Activated T-cell treated with anti-CD3 and anti-CD28 coated beads, Interleukin-2, amount 50 U/mL, for 24 hours (primary cell): ENCODE measurements at regions not wholly inside any gene's neighbourhood (a gene's known extent, or its start where the extent isn't known, plus 50 kb on each side); places are given as distances from the start of the nearest gene placed in this dataset.

Experiments
- DNase-seq: peaks from one replicate; pipeline ENCODE4 v3.0.0-alpha.2; 2020
- H3K27ac Mint-ChIP-seq: 2 replicates; pipeline ENCODE4 v1.8.0; 2020; ENCODE audit warnings: mild to moderate bottlenecking, mixed read lengths
- H3K27me3 Mint-ChIP-seq: 2 replicates; pipeline ENCODE4 v1.8.0; 2020; ENCODE audit warnings: mixed read lengths
- H3K36me3 Mint-ChIP-seq: 2 replicates; pipeline ENCODE4 v1.8.0; 2020; ENCODE audit warnings: low read depth, mixed read lengths
- H3K4me1 Mint-ChIP-seq: 2 replicates; pipeline ENCODE4 v1.8.0; 2020; ENCODE audit warnings: low read depth, mixed read lengths
- H3K4me3 Mint-ChIP-seq: 2 replicates; pipeline ENCODE4 v1.8.0; 2020; ENCODE audit warnings: mild to moderate bottlenecking, moderate library complexity, mixed read lengths
- H3K9me3 Mint-ChIP-seq: 2 replicates; pipeline ENCODE4 v1.8.0; 2020; ENCODE audit warnings: mixed read lengths

- Mint-ChIP-seq H3K4me3 (no peak overlapping the region), H3K27me3 (no peaks in the 10 kb centered on the region), H3K36me3 (no peaks in the 10 kb centered on the region), H3K27ac (no peak overlapping the region), H3K4me1 (peaks cover 19% of the 10 kb centered on the region), H3K9me3 (no peaks in the 10 kb centered on the region)
- DNase-seq, result no peak
Measured at GRCh38 chr20:52616629-52617028, 355.5 kb upstream of the TSHZ2 start.

GRCh38 chr20:52614051-52614863 is 357.9 kb upstream of the TSHZ2 start:
- H3K4me1 Mint-ChIP-seq, result peaks cover 14% of the 10 kb centered on the region
- no peaks in the 10 kb centered on the region for H3K9me3 Mint-ChIP-seq
- H3K4me3 Mint-ChIP-seq, result no peak overlapping the region
- DNase-seq, result no peak
- H3K27ac Mint-ChIP-seq, result no peak overlapping the region
- no peaks in the 10 kb centered on the region for H3K36me3 Mint-ChIP-seq
- no peaks in the 10 kb centered on the region for H3K27me3 Mint-ChIP-seq

GRCh38 chr20:52612046-52612632 is 360.0 kb upstream of the TSHZ2 start:
- no peaks in the 10 kb centered on the region for H3K36me3 Mint-ChIP-seq
- peaks cover 10% of the 10 kb centered on the region for H3K4me1 Mint-ChIP-seq
- no peak overlapping the region for H3K27ac Mint-ChIP-seq
- no peaks in the 10 kb centered on the region for H3K27me3 Mint-ChIP-seq
- H3K4me3 Mint-ChIP-seq, result no peak overlapping the region
- no peak for DNase-seq
- no peaks in the 10 kb centered on the region for H3K9me3 Mint-ChIP-seq

- DNase-seq, result no peak
- H3K27ac Mint-ChIP-seq, result no peak overlapping the region
Measured at GRCh38 chr20:52610749-52611148, 361.4 kb upstream of the TSHZ2 start.

GRCh38 chr20:52601295-52601971 is 370.7 kb upstream of the TSHZ2 start:
- peaks cover 7% of the 10 kb centered on the region for H3K27me3 Mint-ChIP-seq
- no peaks in the 10 kb centered on the region for H3K36me3 Mint-ChIP-seq
- no peaks in the 10 kb centered on the region for H3K4me1 Mint-ChIP-seq
- H3K27ac Mint-ChIP-seq, result no peak overlapping the region
- no peak for DNase-seq
- H3K9me3 Mint-ChIP-seq, result peaks cover 7% of the 10 kb centered on the region
- H3K4me3 Mint-ChIP-seq, result no peak overlapping the region

More at GRCh38 chr20:52610749-52611148, 361.4 kb upstream of the TSHZ2 start:
- no peaks in the 10 kb centered on the region for H3K27me3 Mint-ChIP-seq
- no peaks in the 10 kb centered on the region for H3K9me3 Mint-ChIP-seq
- no peak overlapping the region for H3K4me3 Mint-ChIP-seq
- peaks cover 4% of the 10 kb centered on the region for H3K4me1 Mint-ChIP-seq
- no peaks in the 10 kb centered on the region for H3K36me3 Mint-ChIP-seq

- Mint-ChIP-seq H3K4me3 (no peak overlapping the region), H3K9me3 (peaks cover 7% of the 10 kb centered on the region), H3K27ac (no peak overlapping the region), H3K27me3 (no peaks in the 10 kb centered on the region), H3K4me1 (no peaks in the 10 kb centered on the region), H3K36me3 (no peaks in the 10 kb centered on the region)
- DNase-seq, result no peak
Measured at GRCh38 chr20:52596256-52596655, 375.9 kb upstream of the TSHZ2 start.

DNA sequence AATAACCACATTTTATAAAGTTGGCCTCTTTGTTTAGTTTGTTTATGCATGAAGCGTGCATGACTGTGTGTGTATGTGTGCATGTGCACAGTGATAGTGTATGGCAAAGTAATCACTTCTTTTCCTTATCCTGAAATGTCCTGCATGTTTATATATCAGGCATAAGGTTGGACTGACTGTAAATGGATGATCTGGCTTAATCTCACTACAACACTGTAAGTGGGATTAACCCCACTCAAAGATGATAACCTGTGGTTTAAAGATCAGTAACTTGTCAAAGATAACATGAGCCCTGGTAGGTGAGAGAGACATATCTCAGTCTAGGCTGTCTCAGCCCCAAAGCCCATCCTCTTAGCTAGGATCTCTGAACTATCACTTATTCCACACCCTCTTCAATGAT is 376.6 kb upstream of the TSHZ2 start:
- H3K4me3 Mint-ChIP-seq, result no peak overlapping the region
- H3K36me3 Mint-ChIP-seq, result no peaks in the 10 kb centered on the region
- no peaks in the 10 kb centered on the region for H3K27me3 Mint-ChIP-seq
- H3K4me1 Mint-ChIP-seq, result no peaks in the 10 kb centered on the region
- no peak for DNase-seq
- H3K27ac Mint-ChIP-seq, result no peak overlapping the region
- peaks cover 5% of the 10 kb centered on the region for H3K9me3 Mint-ChIP-seq

DNA sequence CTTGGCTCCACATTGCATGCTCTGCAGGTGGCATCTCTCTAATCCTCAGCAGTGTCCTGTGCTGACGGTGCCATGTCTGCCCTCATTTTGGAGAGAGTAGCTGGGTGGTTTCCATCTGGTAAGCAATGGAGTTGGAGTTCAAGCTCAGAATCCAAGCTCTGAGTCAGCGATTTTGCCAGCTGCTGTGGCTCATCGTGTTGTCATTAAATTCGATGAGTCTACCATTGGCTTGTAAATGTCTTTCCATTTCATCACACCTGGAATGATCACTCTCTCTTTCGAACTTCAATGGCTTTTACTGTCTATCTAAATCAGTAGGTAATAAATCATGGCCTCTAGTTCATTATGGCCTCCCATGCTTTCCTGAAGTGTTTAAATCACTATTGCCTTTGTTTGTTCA is 378.5 kb upstream of the TSHZ2 start:
- Mint-ChIP-seq H3K4me3 (no peak overlapping the region), H3K27me3 (no peaks in the 10 kb centered on the region), H3K4me1 (no peaks in the 10 kb centered on the region), H3K27ac (no peak overlapping the region), H3K9me3 (no peaks in the 10 kb centered on the region), H3K36me3 (no peaks in the 10 kb centered on the region)
- DNase-seq, result no peak

GRCh38 chr20:52592567-52592966 is 379.6 kb upstream of the TSHZ2 start:
- DNase-seq, result no peak
- no peaks in the 10 kb centered on the region for H3K9me3 Mint-ChIP-seq
- no peak overlapping the region for H3K4me3 Mint-ChIP-seq
- no peak overlapping the region for H3K27ac Mint-ChIP-seq
- no peaks in the 10 kb centered on the region for H3K27me3 Mint-ChIP-seq
- no peaks in the 10 kb centered on the region for H3K4me1 Mint-ChIP-seq
- no peaks in the 10 kb centered on the region for H3K36me3 Mint-ChIP-seq

GRCh38 chr20:52590100-52590499 is 382.1 kb upstream of the TSHZ2 start:
- Mint-ChIP-seq H3K27me3 (no peaks in the 10 kb centered on the region), H3K36me3 (no peaks in the 10 kb centered on the region), H3K9me3 (no peaks in the 10 kb centered on the region), H3K4me1 (peaks cover 3% of the 10 kb centered on the region), H3K4me3 (no peak overlapping the region), H3K27ac (no peak overlapping the region)
- DNase-seq, result no peak

DNA sequence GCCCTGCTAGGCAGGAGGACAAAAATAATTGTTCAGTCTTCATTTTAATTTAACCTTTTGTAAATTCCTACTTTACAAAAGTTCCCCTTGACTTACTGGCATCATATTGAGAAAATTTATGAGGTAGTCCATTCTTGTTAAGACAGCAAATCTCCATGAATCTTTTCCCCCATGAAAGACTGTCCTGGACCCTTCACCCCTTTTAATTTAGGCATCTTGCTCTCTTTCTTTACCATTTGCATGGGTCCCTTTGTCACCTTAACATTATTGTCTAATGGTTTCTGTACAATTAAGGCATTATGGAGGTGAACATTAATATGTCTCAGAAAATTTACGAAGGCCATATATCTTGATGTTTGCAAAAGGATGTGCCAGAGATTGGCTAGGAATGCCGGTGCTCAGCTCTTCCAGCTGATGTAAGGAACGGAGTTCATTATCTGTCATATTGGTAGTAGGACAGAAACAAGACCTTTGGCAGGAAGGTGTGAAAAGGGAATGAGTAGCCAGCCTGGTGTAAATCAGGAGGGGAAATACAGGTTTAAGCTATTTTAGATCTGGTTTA is 382.8 kb upstream of the TSHZ2 start:
- Mint-ChIP-seq H3K9me3 (no peaks in the 10 kb centered on the region), H3K4me1 (peaks cover 3% of the 10 kb centered on the region), H3K4me3 (no peak overlapping the region), H3K27me3 (no peaks in the 10 kb centered on the region), H3K27ac (no peak overlapping the region), H3K36me3 (no peaks in the 10 kb centered on the region)
- no peak for DNase-seq

DNA sequence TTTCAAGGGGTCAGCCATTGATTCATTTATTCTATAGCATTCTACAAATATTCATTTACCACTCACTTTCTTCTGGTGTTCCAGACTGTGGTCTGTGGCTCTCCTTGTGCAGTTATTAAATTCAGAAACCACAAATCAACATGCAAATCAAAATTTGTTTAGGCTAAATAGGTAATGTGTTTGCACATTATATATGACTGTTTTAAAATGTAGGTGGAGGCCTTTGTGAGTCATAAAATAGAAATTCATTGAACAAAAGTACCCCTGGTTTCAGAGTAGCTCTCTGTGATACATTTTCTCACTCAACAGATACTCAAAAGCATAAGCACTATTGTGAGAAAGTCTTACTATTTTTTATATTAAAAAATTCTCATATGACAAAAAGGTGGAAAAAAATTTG is 385.5 kb upstream of the TSHZ2 start:
- H3K27ac Mint-ChIP-seq, result no peak overlapping the region
- H3K4me1 Mint-ChIP-seq, result peaks cover 3% of the 10 kb centered on the region
- H3K4me3 Mint-ChIP-seq, result no peak overlapping the region
- no peak for DNase-seq
- H3K9me3 Mint-ChIP-seq, result no peaks in the 10 kb centered on the region
- no peaks in the 10 kb centered on the region for H3K36me3 Mint-ChIP-seq
- no peaks in the 10 kb centered on the region for H3K27me3 Mint-ChIP-seq

DNA sequence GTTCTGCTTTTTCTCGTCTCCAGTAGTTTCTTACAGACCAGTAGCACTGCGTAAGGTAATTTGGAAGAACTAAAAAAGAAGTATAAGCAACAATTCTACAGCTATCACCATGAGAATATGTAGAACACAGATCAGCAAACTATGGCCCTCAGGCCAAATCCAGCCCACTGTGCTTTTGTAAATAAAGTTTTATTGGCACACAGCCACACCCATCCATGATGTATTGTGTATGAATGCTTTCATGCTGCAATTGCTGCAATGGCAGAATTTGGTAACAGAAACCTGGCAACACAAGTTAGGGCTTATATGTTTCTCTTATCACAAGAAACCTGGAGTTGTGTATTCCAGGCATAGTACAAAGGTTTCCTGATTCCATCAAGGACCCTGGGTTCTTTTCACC is 386.8 kb upstream of the TSHZ2 start:
- no peak for DNase-seq
- H3K9me3 Mint-ChIP-seq, result no peaks in the 10 kb centered on the region
- H3K27me3 Mint-ChIP-seq, result no peaks in the 10 kb centered on the region
- peaks cover 3% of the 10 kb centered on the region for H3K4me1 Mint-ChIP-seq
- no peaks in the 10 kb centered on the region for H3K36me3 Mint-ChIP-seq
- no peak overlapping the region for H3K27ac Mint-ChIP-seq
- H3K4me3 Mint-ChIP-seq, result no peak overlapping the region

DNA sequence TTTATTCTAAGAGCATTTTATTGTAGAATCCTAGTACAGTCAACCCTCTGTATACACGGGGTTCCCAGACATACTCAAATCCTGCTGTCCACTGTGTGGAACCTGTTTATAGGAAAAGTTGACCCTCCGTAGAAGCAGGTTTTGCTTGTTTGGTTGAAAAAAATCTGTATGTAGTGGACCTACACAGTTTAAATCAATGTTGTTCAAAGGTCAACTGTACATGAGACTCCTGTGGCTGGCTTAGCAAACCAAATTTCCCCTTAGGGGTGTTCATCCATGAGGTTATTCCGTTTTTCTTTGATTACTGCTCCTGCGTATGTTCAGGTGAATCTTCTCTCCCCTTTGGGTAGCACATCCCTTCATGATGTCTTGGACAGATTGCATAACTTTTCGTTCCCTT is 387.0 kb upstream of the ZFP64 start:
- H3K36me3 Mint-ChIP-seq, result no peaks in the 10 kb centered on the region
- no peaks in the 10 kb centered on the region for H3K4me1 Mint-ChIP-seq
- no peak overlapping the region for H3K27ac Mint-ChIP-seq
- no peak for DNase-seq
- no peak overlapping the region for H3K4me3 Mint-ChIP-seq
- peaks cover 6% of the 10 kb centered on the region for H3K9me3 Mint-ChIP-seq
- H3K27me3 Mint-ChIP-seq, result no peaks in the 10 kb centered on the region

GRCh38 chr20:52577696-52578095 is 386.1 kb upstream of the ZFP64 start:
- no peaks in the 10 kb centered on the region for H3K27me3 Mint-ChIP-seq
- H3K4me1 Mint-ChIP-seq, result no peaks in the 10 kb centered on the region
- H3K27ac Mint-ChIP-seq, result no peak overlapping the region
- peaks cover 6% of the 10 kb centered on the region for H3K9me3 Mint-ChIP-seq
- no peak for DNase-seq
- no peak overlapping the region for H3K4me3 Mint-ChIP-seq
- no peaks in the 10 kb centered on the region for H3K36me3 Mint-ChIP-seq
